Astrocyte (in vitro differentiated cells and primary cell): ENCODE measurements at regions not wholly inside any gene's neighbourhood (a gene's known extent, or its start where the extent isn't known, plus 50 kb on each side); places are given as distances from the start of the nearest gene placed in this dataset.

Experiments
- EZH2 ChIP-seq: IDR thresholded peaks from 2 replicates; pipeline ENCODE4 v1.6.1; 2012; ENCODE audit warnings: mild to moderate bottlenecking, low read length, inconsistent platforms; ENCODE audit not compliant: insufficient read depth
- TF ChIP-seq, protein P1 (sequence below): IDR thresholded peaks from 2 replicates; pipeline ENCODE4 v1.5.1; 2011; ENCODE audit warnings: low read depth, mild to moderate bottlenecking, inconsistent platforms, low read length, moderate library complexity; ENCODE audit not compliant: insufficient read depth

DNA sequence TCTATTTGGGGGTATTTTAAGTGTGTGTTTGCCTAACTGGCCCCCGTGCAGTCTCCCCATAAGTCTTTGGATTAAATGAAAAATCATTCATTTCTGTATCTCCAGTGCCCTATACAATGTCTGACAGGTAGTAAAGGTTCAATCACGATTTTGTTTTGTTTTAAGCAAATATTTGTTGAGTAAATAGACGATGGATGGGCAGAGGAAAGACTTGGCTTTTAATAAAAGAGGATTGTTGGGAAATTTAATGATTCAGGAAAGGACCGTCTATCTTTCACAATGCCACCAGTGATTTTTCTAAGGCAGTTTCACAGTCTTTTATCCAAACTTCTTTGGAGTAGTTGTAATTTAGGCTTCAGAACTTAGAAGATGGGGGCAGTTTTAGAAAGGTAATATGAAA, 636.6 kb upstream of the GOT2 start:
- TF ChIP-seq, protein P1, sequence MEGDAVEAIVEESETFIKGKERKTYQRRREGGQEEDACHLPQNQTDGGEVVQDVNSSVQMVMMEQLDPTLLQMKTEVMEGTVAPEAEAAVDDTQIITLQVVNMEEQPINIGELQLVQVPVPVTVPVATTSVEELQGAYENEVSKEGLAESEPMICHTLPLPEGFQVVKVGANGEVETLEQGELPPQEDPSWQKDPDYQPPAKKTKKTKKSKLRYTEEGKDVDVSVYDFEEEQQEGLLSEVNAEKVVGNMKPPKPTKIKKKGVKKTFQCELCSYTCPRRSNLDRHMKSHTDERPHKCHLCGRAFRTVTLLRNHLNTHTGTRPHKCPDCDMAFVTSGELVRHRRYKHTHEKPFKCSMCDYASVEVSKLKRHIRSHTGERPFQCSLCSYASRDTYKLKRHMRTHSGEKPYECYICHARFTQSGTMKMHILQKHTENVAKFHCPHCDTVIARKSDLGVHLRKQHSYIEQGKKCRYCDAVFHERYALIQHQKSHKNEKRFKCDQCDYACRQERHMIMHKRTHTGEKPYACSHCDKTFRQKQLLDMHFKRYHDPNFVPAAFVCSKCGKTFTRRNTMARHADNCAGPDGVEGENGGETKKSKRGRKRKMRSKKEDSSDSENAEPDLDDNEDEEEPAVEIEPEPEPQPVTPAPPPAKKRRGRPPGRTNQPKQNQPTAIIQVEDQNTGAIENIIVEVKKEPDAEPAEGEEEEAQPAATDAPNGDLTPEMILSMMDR, result no peak
- no peak for TF ChIP-seq EZH2
